Gastrocnemius medialis (tissue), 4 donors: ENCODE measurements at regions not wholly inside any gene's neighbourhood (a gene's known extent, or its start where the extent isn't known, plus 50 kb on each side); places are given as distances from the start of the nearest gene placed in this dataset.

Source experiments
- ATAC-seq, 2 donors: fragments of 150-250 bp; one replicate each; pipeline ENCODE4 v1.9.1; 2016
- DNase-seq, 2 donors: peaks; one replicate each; pipeline ENCODE4 v3.0.0-alpha.2; 2019
- H3K27ac ChIP-seq, 4 donors: fragments of 200-600 bp; sonication (generic); 1 replicate in 1 of 4; 2 replicates in 3 of 4; pipeline ENCODE4 v1.5.1; 2016 to 2018; ENCODE audit warnings: mild to moderate bottlenecking in 2 of 4, moderate library complexity in 1 of 4
- H3K27me3 ChIP-seq, 3 donors: fragments of 200-600 bp; sonication (generic) in 2 of 3; 1 replicate in 1 of 3; 2 replicates in 2 of 3; pipeline versions ENCODE4 v1.5.1 to v1.6.0; 2016 to 2019; ENCODE audit warnings: mild to moderate bottlenecking in 1 of 3, moderate library complexity in 1 of 3
- H3K36me3 ChIP-seq, 2 donors: fragments of 200-600 bp; sonication (generic) in 1 of 2; one replicate each; pipeline ENCODE4 v1.5.1; 2017 to 2018
- H3K4me1 ChIP-seq, 2 donors: fragments of 200-600 bp; sonication (generic) in 1 of 2; one replicate each; pipeline ENCODE4 v1.5.1; 2016 to 2017; ENCODE audit warnings: mild to moderate bottlenecking in 2 of 2
- H3K4me3 ChIP-seq, 4 donors: fragments of 200-600 bp; sonication (generic) in 3 of 4; 1 replicate in 1 of 4; 2 replicates in 3 of 4; pipeline ENCODE4 v1.5.1; 2016 to 2019; ENCODE audit warnings: mild to moderate bottlenecking in 2 of 4
- H3K9me3 ChIP-seq, 3 donors: fragments of 200-600 bp; sonication (generic) in 2 of 3; 1 replicate in 1 of 3; 2 replicates in 2 of 3; pipeline ENCODE4 v1.5.1; 2016 to 2019
- POLR2A ChIP-seq, 2 donors: fragments of 450-650 bp; IDR thresholded peaks; one replicate each; pipeline ENCODE4 v1.6.1; 2017; ENCODE audit warnings: antibody characterized with exemption in 2 of 2, mild to moderate bottlenecking in 2 of 2, moderate library complexity in 2 of 2
- in situ Hi-C, 4 donors: fragments of 200-750 bp; cut with MboI; loops; one replicate each; pipeline versions ENCODE4 v1.15.0 to v1.8.0; 2017; ENCODE audit warnings: low sequenced_read_pairs in 4 of 4
- intact Hi-C: fragments of 100-400 bp; cut with DNase I; formaldehyde crosslinking; loops from one replicate; pipeline ENCODE4 v1.15.1; 2023; ENCODE audit warnings: low total_unique reads
- TF ChIP-seq, protein P1 (sequence below), 5 experiments: fragments of 450-650 bp in 3 of 5; fragments of 200-600 bp in 2 of 5; sonication (generic) in 2 of 5; IDR thresholded peaks in 4 of 5; conservative IDR thresholded peaks in 1 of 5; 1 replicate in 4 of 5; 2 replicates in 1 of 5; pipeline ENCODE4 v1.5.1; 2016 to 2019; ENCODE audit warnings: antibody characterized with exemption in 5 of 5, mild to moderate bottlenecking in 3 of 5, moderate library complexity in 3 of 5

- ATAC-seq (no peak), DNase-seq (no peak)
- no peaks in the 10 kb centered on the region for H3K4me1 ChIP-seq
- in situ Hi-C loops: no loop called here
- no peaks in the 10 kb centered on the region for H3K9me3 ChIP-seq
- no peak overlapping the region for H3K4me3 ChIP-seq
- no peaks in the 10 kb centered on the region for H3K27me3 ChIP-seq
- H3K36me3 ChIP-seq: no peaks in the 10 kb centered on the region
- no peak overlapping the region for H3K27ac ChIP-seq
- TF ChIP-seq, protein P1, sequence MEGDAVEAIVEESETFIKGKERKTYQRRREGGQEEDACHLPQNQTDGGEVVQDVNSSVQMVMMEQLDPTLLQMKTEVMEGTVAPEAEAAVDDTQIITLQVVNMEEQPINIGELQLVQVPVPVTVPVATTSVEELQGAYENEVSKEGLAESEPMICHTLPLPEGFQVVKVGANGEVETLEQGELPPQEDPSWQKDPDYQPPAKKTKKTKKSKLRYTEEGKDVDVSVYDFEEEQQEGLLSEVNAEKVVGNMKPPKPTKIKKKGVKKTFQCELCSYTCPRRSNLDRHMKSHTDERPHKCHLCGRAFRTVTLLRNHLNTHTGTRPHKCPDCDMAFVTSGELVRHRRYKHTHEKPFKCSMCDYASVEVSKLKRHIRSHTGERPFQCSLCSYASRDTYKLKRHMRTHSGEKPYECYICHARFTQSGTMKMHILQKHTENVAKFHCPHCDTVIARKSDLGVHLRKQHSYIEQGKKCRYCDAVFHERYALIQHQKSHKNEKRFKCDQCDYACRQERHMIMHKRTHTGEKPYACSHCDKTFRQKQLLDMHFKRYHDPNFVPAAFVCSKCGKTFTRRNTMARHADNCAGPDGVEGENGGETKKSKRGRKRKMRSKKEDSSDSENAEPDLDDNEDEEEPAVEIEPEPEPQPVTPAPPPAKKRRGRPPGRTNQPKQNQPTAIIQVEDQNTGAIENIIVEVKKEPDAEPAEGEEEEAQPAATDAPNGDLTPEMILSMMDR (IDR thresholded peaks at IDR 0.05 in 4 of 5, conservative IDR thresholded peaks at IDR 0.05 in 1 of 5): no peak
- TF ChIP-seq POLR2A (IDR thresholded peaks at IDR 0.05): no peak
- intact Hi-C loops: no loop called here
These were observed 306.9 kb upstream of the KLHL1 start for GRCh38 chr13:70415136-70415535.

- no peak for TF ChIP-seq POLR2A (IDR thresholded peaks at IDR 0.05)
- in situ Hi-C loops (no loop called here), intact Hi-C loops (no loop called here)
These were observed 300.6 kb upstream of the KLHL1 start for GRCh38 chr13:70408865-70409264.

GRCh38 chr13:70407486-70407885 lies 299.2 kb upstream of the KLHL1 start:
- Histone ChIP-seq H3K9me3 (no peaks in the 10 kb centered on the region), H3K36me3 (no peaks in the 10 kb centered on the region), H3K27me3 (no peaks in the 10 kb centered on the region), H3K27ac (no peak overlapping the region), H3K4me1 (no peaks in the 10 kb centered on the region), H3K4me3 (no peak overlapping the region)
- ATAC-seq: no peak
- intact Hi-C loops: no loop called here
- in situ Hi-C loops: no loop called here
- TF ChIP-seq POLR2A (IDR thresholded peaks at IDR 0.05): no peak
- TF ChIP-seq, protein P1 (IDR thresholded peaks at IDR 0.05 in 4 of 5, conservative IDR thresholded peaks at IDR 0.05 in 1 of 5): no peak
- no peak for DNase-seq

More at GRCh38 chr13:70408865-70409264, 300.6 kb upstream of the KLHL1 start:
- Histone ChIP-seq H3K27ac (no peak overlapping the region), H3K4me1 (no peaks in the 10 kb centered on the region), H3K36me3 (no peaks in the 10 kb centered on the region), H3K9me3 (no peaks in the 10 kb centered on the region), H3K27me3 (no peaks in the 10 kb centered on the region), H3K4me3 (no peak overlapping the region)
- ATAC-seq: no peak
- DNase-seq: no peak

DNA sequence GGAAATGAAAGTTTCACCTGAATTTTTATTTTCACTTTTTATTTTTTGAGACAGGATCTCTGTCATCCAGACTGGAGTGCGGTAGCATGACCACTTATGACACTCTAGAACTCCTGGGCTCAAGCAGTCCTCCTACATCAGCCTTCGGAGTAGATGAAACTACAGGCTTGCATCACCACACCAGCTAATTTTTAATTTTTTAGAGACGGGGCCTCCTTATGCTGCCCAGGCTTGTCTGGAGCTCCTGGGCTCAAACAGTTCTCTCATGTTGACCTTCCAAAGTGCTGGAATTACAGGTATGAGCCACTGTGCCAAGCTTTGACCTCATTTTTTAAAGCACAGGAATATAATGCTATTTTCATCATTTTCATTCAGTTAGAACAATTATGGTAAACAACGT lies 297.0 kb upstream of the KLHL1 start:
- H3K36me3 ChIP-seq: no peaks in the 10 kb centered on the region
- in situ Hi-C loops (no loop called here), intact Hi-C loops (no loop called here)
- no peak for ATAC-seq
- H3K4me3 ChIP-seq: no peak overlapping the region
- no peaks in the 10 kb centered on the region for H3K9me3 ChIP-seq
- H3K27me3 ChIP-seq: no peaks in the 10 kb centered on the region
- TF ChIP-seq POLR2A (IDR thresholded peaks at IDR 0.05): no peak
- no peaks in the 10 kb centered on the region for H3K4me1 ChIP-seq
- no peak overlapping the region for H3K27ac ChIP-seq
- DNase-seq: no peak

DNA sequence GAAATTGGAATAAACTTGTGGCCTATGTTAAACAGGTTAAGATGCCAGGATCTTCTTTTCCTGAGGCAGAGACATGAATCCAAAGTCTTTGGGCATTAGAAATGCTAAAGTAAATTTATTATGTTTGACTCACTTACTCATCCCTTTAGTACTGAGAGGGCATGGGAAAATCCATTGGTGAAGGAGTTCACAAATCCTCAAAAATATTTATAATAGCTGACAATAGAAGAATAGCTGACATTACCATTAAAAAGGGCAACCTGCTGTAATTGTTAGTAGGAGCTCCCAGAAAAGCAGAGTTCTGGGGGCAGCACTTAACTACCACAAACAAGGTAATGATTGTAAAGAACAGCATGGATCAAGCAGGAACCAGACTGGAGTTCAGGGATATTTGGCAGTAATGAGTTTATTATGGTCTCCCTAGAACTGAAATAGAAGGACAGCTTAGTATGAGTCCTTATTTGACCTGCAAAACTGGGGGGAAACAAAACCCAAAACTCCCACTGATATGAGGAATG lies 285.8 kb upstream of the KLHL1 start:
- ATAC-seq: no peak
- in situ Hi-C loops: no loop called here

More for the DNA sequence above, 285.8 kb upstream of the KLHL1 start:
- Histone ChIP-seq H3K9me3 (no peaks in the 10 kb centered on the region), H3K4me1 (no peaks in the 10 kb centered on the region), H3K27ac (no peak overlapping the region), H3K27me3 (no peaks in the 10 kb centered on the region), H3K4me3 (no peak overlapping the region), H3K36me3 (no peaks in the 10 kb centered on the region)
- intact Hi-C loops: no loop called here
- TF ChIP-seq POLR2A (IDR thresholded peaks at IDR 0.05): no peak
- TF ChIP-seq, protein P1 (IDR thresholded peaks at IDR 0.05 in 4 of 5, conservative IDR thresholded peaks at IDR 0.05 in 1 of 5): no peak
- no peak for DNase-seq
